Uterus (tissue), 2 donors: ENCODE measurements at regions not wholly inside any gene's neighbourhood (a gene's known extent, or its start where the extent isn't known, plus 50 kb on each side); places are given as distances from the start of the nearest gene placed in this dataset.

Source experiments
- CTCF ChIP-seq, 4 experiments: fragments of 200-600 bp in 2 of 4; fragments of 450-650 bp in 2 of 4; sonication (generic) in 2 of 4; IDR thresholded peaks; one replicate each; pipeline ENCODE4 v1.5.1; 2016 to 2019; ENCODE audit warnings: antibody characterized with exemption in 4 of 4, mild to moderate bottlenecking in 2 of 4, moderate library complexity in 1 of 4
- POLR2A ChIP-seq, 2 donors: fragments of 450-650 bp; IDR thresholded peaks; one replicate each; pipeline ENCODE4 v1.6.1; 2016; ENCODE audit warnings: antibody characterized with exemption in 2 of 2, mild to moderate bottlenecking in 1 of 2, moderate library complexity in 1 of 2

GRCh38 chr3:56929809-56930615, 128.3 kb upstream of the ARHGEF3 start:
- no peak for TF ChIP-seq CTCF (IDR thresholded peaks at IDR 0.05)
- no peak for TF ChIP-seq POLR2A (IDR thresholded peaks at IDR 0.05)
